ENCODE measurements at regions not wholly inside any gene's neighbourhood (a gene's known extent, or its start where the extent isn't known, plus 50 kb on each side); places are given as distances from the start of the nearest gene placed in this dataset.
"Not testable (repeated sequence)": the region's sequence is repeated elsewhere in the genome, so short reads cannot be mapped to it uniquely, and the experiment has no call there.

GRCh38 chr9:38507587-38507986, 83.3 kb upstream of the IGFBPL1 start:
- Histone ChIP-seq H3K4me3 (ENCODE audit: low read length) (no peak overlapping the region), H3K36me3 (ENCODE audit: low read depth, low read length) (no peaks in the 10 kb centered on the region), H3K9me3 (ENCODE audit: low read length) (no peaks in the 10 kb centered on the region), H3K4me1 (ENCODE audit: insufficient read depth, low read length) (no peaks in the 10 kb centered on the region), H2AFZ (ENCODE audit: low read length) (no peak overlapping the region), H3K9ac (ENCODE audit: low read length) (no peak overlapping the region), H4K20me1 (ENCODE audit: low read length) (no peaks in the 10 kb centered on the region), H3K27ac (ENCODE audit: low read length) (no peak overlapping the region), H3K4me2 (ENCODE audit: low read length) (no peak overlapping the region), H3K9me2 (replicated peaks; ENCODE audit: low read length) (no peaks in the 10 kb centered on the region), H3K27me3 (ENCODE audit: low read length) (no peaks in the 10 kb centered on the region), H3K79me2 (ENCODE audit: low read length) (no peaks in the 10 kb centered on the region), H3F3A (ENCODE audit: low read length, unreplicated experiment) (no peaks in the 10 kb centered on the region)
- ChIA-PET POLR2A (ENCODE audit: unreplicated experiment) (no interaction called here), CTCF (no interaction called here)
- intact Hi-C loops (cut with micrococcal nuclease), result no loop called here
- no TSS peak for BruUV-seq (replicated peaks)
- DNase-seq (no peak), ATAC-seq (no peak)
- no peak for TF ChIP-seq EZH2phosphoT487 (IDR thresholded peaks at IDR 0.05; ENCODE audit: borderline replicate concordance, low read length)
- no peak for TF ChIP-seq CTCF (conservative IDR thresholded peaks at IDR 0.05; ENCODE audit: low read depth, low read length)
- TF ChIP-seq EZH2 (IDR thresholded peaks at IDR 0.05; ENCODE audit: low read length, unreplicated experiment), result no peak

GRCh38 chr9:38500171-38500570, 75.9 kb upstream of the IGFBPL1 start:
- H3K27me3 ChIP-seq (ENCODE audit: low read length); H3K4me2 ChIP-seq (ENCODE audit: low read length); H2AFZ ChIP-seq (ENCODE audit: low read length); CTCF ChIA-PET; H3K4me1 ChIP-seq (ENCODE audit: insufficient read depth, low read length); H3K27ac ChIP-seq (ENCODE audit: low read length); BruUV-seq (replicated peaks); H3F3A ChIP-seq (ENCODE audit: low read length, unreplicated experiment); H3K79me2 ChIP-seq (ENCODE audit: low read length); H3K9me3 ChIP-seq (ENCODE audit: low read length); ATAC-seq; POLR2A ChIA-PET (ENCODE audit: unreplicated experiment); H3K9me2 ChIP-seq (replicated peaks; ENCODE audit: low read length); H4K20me1 ChIP-seq (ENCODE audit: low read length); H3K9ac ChIP-seq (ENCODE audit: low read length); H3K36me3 ChIP-seq (ENCODE audit: low read depth, low read length); H3K4me3 ChIP-seq (ENCODE audit: low read length); intact Hi-C loops (cut with micrococcal nuclease): not testable (repeated sequence)
- peak; percentile 16 for DNase-seq

- H3K27me3 ChIP-seq (ENCODE audit: low read length); H3K36me3 ChIP-seq (ENCODE audit: low read depth, low read length); ATAC-seq; DNase-seq; H3K79me2 ChIP-seq (ENCODE audit: low read length); H3K9me3 ChIP-seq (ENCODE audit: low read length); CTCF ChIA-PET; H3K27ac ChIP-seq (ENCODE audit: low read length); H2AFZ ChIP-seq (ENCODE audit: low read length); H3K4me3 ChIP-seq (ENCODE audit: low read length); H3K9ac ChIP-seq (ENCODE audit: low read length); POLR2A ChIA-PET (ENCODE audit: unreplicated experiment); H3K4me1 ChIP-seq (ENCODE audit: insufficient read depth, low read length); BruUV-seq (replicated peaks); H3K4me2 ChIP-seq (ENCODE audit: low read length); H3K9me2 ChIP-seq (replicated peaks; ENCODE audit: low read length); H4K20me1 ChIP-seq (ENCODE audit: low read length); H3F3A ChIP-seq (ENCODE audit: low read length, unreplicated experiment); intact Hi-C loops (cut with micrococcal nuclease): not testable (repeated sequence)
Measured at GRCh38 chr9:38498551-38498950, 74.3 kb upstream of the IGFBPL1 start.

- Histone ChIP-seq H2AFZ (ENCODE audit: low read length) (no peak overlapping the region), H3K79me2 (ENCODE audit: low read length) (no peaks in the 10 kb centered on the region), H3K27ac (ENCODE audit: low read length) (no peak overlapping the region), H4K20me1 (ENCODE audit: low read length) (no peaks in the 10 kb centered on the region), H3K4me3 (ENCODE audit: low read length) (no peak overlapping the region), H3K4me1 (ENCODE audit: insufficient read depth, low read length) (no peaks in the 10 kb centered on the region), H3K9me3 (ENCODE audit: low read length) (no peaks in the 10 kb centered on the region), H3K4me2 (ENCODE audit: low read length) (no peak overlapping the region), H3K9me2 (replicated peaks; ENCODE audit: low read length) (no peaks in the 10 kb centered on the region), H3K27me3 (ENCODE audit: low read length) (no peaks in the 10 kb centered on the region), H3F3A (ENCODE audit: low read length, unreplicated experiment) (no peaks in the 10 kb centered on the region), H3K36me3 (ENCODE audit: low read depth, low read length) (no peaks in the 10 kb centered on the region), H3K9ac (ENCODE audit: low read length) (no peak overlapping the region)
- CTCF ChIA-PET, result no interaction called here
- POLR2A ChIA-PET (ENCODE audit: unreplicated experiment), result no interaction called here
- ATAC-seq (no peak), DNase-seq (no peak)
- intact Hi-C loops (cut with micrococcal nuclease), result no loop called here
- BruUV-seq (replicated peaks), result no TSS peak
- no peak for TF ChIP-seq EZH2phosphoT487 (IDR thresholded peaks at IDR 0.05; ENCODE audit: borderline replicate concordance, low read length)
- TF ChIP-seq EZH2 (IDR thresholded peaks at IDR 0.05; ENCODE audit: low read length, unreplicated experiment), result no peak
- TF ChIP-seq CTCF (conservative IDR thresholded peaks at IDR 0.05; ENCODE audit: low read depth, low read length), result no peak
Measured at GRCh38 chr9:38489057-38489456, 64.8 kb upstream of the IGFBPL1 start.
